Glutamatergic neuron (in vitro differentiated cells): ENCODE measurements at regions not wholly inside any gene's neighbourhood (a gene's known extent, or its start where the extent isn't known, plus 50 kb on each side); places are given as distances from the start of the nearest gene placed in this dataset.

Experiments
- DNase-seq: peaks from one replicate; pipeline ENCODE4 v3.0.0; 2022
- H3K27ac Mint-ChIP-seq: one replicate; pipeline ENCODE4 v1.8.0; 2020; ENCODE audit warnings: mild to moderate bottlenecking, mixed read lengths, inconsistent platforms; ENCODE audit not compliant: unreplicated experiment
- H3K27me3 Mint-ChIP-seq: one replicate; pipeline ENCODE4 v1.8.0; 2020; ENCODE audit warnings: mild to moderate bottlenecking, moderate library complexity, mixed read lengths, inconsistent platforms; ENCODE audit not compliant: unreplicated experiment
- H3K36me3 Mint-ChIP-seq: one replicate; pipeline ENCODE4 v1.8.0; 2020; ENCODE audit warnings: mild to moderate bottlenecking, mixed read lengths, inconsistent platforms; ENCODE audit not compliant: unreplicated experiment
- H3K4me1 Mint-ChIP-seq: one replicate; pipeline ENCODE4 v1.8.0; 2020; ENCODE audit warnings: mild to moderate bottlenecking, low read depth, mixed read lengths, inconsistent platforms; ENCODE audit not compliant: unreplicated experiment
- H3K4me3 Mint-ChIP-seq: one replicate; pipeline ENCODE4 v1.8.0; 2020; ENCODE audit warnings: mild to moderate bottlenecking, mixed read lengths, inconsistent platforms; ENCODE audit not compliant: unreplicated experiment
- H3K9me3 Mint-ChIP-seq: one replicate; pipeline ENCODE4 v1.8.0; 2020; ENCODE audit warnings: mild to moderate bottlenecking, moderate library complexity, mixed read lengths, inconsistent platforms; ENCODE audit not compliant: unreplicated experiment
- TF ChIP-seq, protein P1 (sequence below): fragments of 200-600 bp; sonication (generic); IDR thresholded peaks from one replicate; pipeline ENCODE4 v1.5.0; 2021; ENCODE audit not compliant: partially characterized antibody, unreplicated experiment

DNA sequence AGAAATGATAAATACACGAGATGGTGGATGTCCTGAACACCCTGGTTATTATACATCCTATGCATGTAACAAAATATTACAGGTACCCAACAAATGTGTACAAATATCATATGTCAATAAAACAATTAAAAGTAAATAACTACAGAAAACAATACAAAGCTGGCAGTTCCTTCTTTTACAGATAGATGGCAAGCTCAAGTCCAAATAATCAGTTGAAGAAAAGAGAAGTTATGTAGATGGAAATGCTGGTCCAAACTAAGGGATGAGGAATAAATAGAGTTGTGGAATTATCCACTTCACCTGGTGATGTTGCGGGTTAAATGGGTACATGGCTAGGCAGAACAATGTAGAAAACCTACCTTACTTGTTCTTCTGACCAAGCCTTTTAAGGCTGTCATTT, 79.4 kb downstream of the PALM2AKAP2 start:
- Mint-ChIP-seq H3K27ac (no peak overlapping the region), H3K27me3 (no peaks in the 10 kb centered on the region), H3K4me1 (no peaks in the 10 kb centered on the region), H3K9me3 (no peaks in the 10 kb centered on the region), H3K4me3 (no peak overlapping the region), H3K36me3 (no peaks in the 10 kb centered on the region)
- TF ChIP-seq, protein P1, sequence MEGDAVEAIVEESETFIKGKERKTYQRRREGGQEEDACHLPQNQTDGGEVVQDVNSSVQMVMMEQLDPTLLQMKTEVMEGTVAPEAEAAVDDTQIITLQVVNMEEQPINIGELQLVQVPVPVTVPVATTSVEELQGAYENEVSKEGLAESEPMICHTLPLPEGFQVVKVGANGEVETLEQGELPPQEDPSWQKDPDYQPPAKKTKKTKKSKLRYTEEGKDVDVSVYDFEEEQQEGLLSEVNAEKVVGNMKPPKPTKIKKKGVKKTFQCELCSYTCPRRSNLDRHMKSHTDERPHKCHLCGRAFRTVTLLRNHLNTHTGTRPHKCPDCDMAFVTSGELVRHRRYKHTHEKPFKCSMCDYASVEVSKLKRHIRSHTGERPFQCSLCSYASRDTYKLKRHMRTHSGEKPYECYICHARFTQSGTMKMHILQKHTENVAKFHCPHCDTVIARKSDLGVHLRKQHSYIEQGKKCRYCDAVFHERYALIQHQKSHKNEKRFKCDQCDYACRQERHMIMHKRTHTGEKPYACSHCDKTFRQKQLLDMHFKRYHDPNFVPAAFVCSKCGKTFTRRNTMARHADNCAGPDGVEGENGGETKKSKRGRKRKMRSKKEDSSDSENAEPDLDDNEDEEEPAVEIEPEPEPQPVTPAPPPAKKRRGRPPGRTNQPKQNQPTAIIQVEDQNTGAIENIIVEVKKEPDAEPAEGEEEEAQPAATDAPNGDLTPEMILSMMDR = no peak
- no peak for DNase-seq

DNA sequence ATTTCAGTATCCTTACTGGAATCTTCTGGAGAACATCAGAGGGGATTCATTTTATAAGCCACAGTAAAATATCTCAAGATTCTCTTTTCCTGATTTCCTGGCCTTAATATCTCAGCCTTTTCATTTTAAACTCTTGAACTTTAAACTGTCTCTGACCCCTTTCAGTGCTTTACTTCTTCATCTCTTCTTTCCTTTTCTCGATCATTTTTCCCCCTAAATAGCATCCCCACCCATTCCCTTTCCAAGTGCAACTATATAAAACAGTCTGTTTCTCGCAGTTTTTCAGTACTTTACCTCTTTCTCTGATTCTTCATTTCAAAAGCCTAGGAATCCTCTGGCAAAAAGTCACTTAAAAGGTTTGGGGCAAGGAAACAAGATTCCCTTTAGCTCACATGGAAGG, 80.5 kb downstream of the PALM2AKAP2 start:
- Mint-ChIP-seq H3K4me3 (no peak overlapping the region), H3K27ac (no peak overlapping the region), H3K36me3 (no peaks in the 10 kb centered on the region), H3K4me1 (no peaks in the 10 kb centered on the region), H3K27me3 (no peaks in the 10 kb centered on the region), H3K9me3 (no peaks in the 10 kb centered on the region)
- no peak for DNase-seq
- TF ChIP-seq, protein P1 = no peak

- no peak overlapping the region for H3K27ac Mint-ChIP-seq
- TF ChIP-seq, protein P1 = no peak
- H3K9me3 Mint-ChIP-seq = no peaks in the 10 kb centered on the region
- DNase-seq = no peak
- no peaks in the 10 kb centered on the region for H3K27me3 Mint-ChIP-seq
- H3K4me3 Mint-ChIP-seq = no peak overlapping the region
- no peaks in the 10 kb centered on the region for H3K4me1 Mint-ChIP-seq
- no peaks in the 10 kb centered on the region for H3K36me3 Mint-ChIP-seq
Observed at GRCh38 chr9:109861499-109861898, 81.5 kb downstream of the PALM2AKAP2 start.

DNA sequence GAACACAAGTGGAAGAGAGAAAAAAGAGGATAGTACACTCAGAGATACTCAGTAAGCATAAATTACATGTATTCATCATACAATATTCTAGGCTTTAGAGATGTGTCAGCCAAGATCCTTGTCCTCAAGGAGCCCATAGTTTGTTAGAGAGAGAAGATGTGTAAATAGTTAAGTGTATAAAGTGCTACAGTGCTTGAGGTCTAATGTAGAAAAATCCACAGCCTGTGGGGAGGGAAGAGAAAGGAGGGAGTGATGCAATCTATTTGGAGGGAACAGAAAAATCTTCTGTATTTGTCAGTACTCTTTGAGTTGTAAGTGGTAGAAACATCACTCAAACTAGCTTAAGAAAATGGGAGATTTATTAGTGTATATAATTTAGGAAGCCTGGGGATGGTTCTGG, 81.9 kb downstream of the PALM2AKAP2 start:
- Mint-ChIP-seq H3K9me3 (no peaks in the 10 kb centered on the region), H3K27me3 (no peaks in the 10 kb centered on the region), H3K36me3 (no peaks in the 10 kb centered on the region), H3K4me1 (no peaks in the 10 kb centered on the region), H3K4me3 (no peak overlapping the region), H3K27ac (no peak overlapping the region)
- TF ChIP-seq, protein P1 = no peak
- DNase-seq = no peak

DNA sequence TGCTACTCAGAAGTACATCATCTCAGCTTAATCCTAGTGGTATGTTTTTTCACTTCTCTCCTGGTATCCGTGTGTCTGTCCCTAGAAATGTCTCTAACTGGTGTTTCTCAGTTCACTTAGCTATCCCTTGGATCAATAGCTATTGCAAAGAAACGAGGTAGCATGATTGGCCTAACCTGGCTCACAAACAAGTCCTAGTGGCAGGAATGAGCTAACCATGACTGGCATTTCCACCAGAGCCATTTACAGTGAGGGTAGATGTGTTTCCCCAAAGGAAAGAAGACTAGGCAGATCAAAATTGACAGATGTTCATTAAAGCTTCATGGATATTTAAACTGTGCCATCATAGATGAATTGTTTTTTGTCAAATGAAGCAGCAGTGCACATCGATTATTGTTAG, 82.5 kb downstream of the PALM2AKAP2 start:
- H3K4me3 Mint-ChIP-seq = no peak overlapping the region
- H3K36me3 Mint-ChIP-seq = no peaks in the 10 kb centered on the region
- no peak overlapping the region for H3K27ac Mint-ChIP-seq
- peaks cover 2% of the 10 kb centered on the region for H3K4me1 Mint-ChIP-seq
- no peak for DNase-seq
- TF ChIP-seq, protein P1 = no peak
- no peaks in the 10 kb centered on the region for H3K27me3 Mint-ChIP-seq
- no peaks in the 10 kb centered on the region for H3K9me3 Mint-ChIP-seq
